Neural progenitor cell (in vitro differentiated cells): ENCODE measurements at regions not wholly inside any gene's neighbourhood (a gene's known extent, or its start where the extent isn't known, plus 50 kb on each side); places are given as distances from the start of the nearest gene placed in this dataset.

Source experiments
- DNase-seq: peaks from one replicate; pipeline ENCODE4 v3.0.0-alpha.2; 2016; ENCODE audit warnings: low spot score
- H2AFZ ChIP-seq: fragments of 200-600 bp; sonication (generic); replicated peaks from 2 replicates; pipeline ENCODE4 v1.6.1; 2016; ENCODE audit warnings: antibody characterized with exemption
- H3F3A ChIP-seq: fragments of 200-600 bp; sonication (generic); 2 replicates; pipeline ENCODE4 v1.6.1; 2016; ENCODE audit warnings: antibody characterized with exemption, low read depth
- H3K27ac ChIP-seq: fragments of 200-600 bp; sonication (generic); 2 replicates; pipeline ENCODE4 v1.5.1; 2016; ENCODE audit warnings: mild to moderate bottlenecking
- H3K27me3 ChIP-seq: fragments of 200-600 bp; sonication (generic); 2 replicates; pipeline ENCODE4 v1.6.1; 2016; ENCODE audit warnings: mild to moderate bottlenecking, moderate library complexity
- H3K36me3 ChIP-seq: fragments of 200-600 bp; sonication (generic); 2 replicates; pipeline ENCODE4 v1.5.1; 2016
- H3K4me1 ChIP-seq: fragments of 200-600 bp; sonication (generic); 2 replicates; pipeline ENCODE4 v1.6.1; 2016; ENCODE audit warnings: mixed run types
- H3K4me2 ChIP-seq: fragments of 200-600 bp; sonication (generic); 2 replicates; pipeline ENCODE4 v1.6.1; 2016
- H3K4me3 ChIP-seq: fragments of 200-600 bp; sonication (generic); 2 replicates; pipeline ENCODE4 v1.5.1; 2016
- H3K79me2 ChIP-seq: fragments of 200-600 bp; sonication (generic); 2 replicates; pipeline ENCODE4 v1.6.1; 2016; ENCODE audit warnings: low read depth
- H3K9ac ChIP-seq: fragments of 200-600 bp; sonication (generic); 2 replicates; pipeline ENCODE4 v1.6.1; 2016
- H3K9me3 ChIP-seq: fragments of 200-600 bp; sonication (generic); 2 replicates; pipeline ENCODE4 v1.5.1; 2016; ENCODE audit warnings: low read depth
- H4K20me1 ChIP-seq: fragments of 200-600 bp; sonication (generic); 2 replicates; pipeline ENCODE4 v1.6.1; 2016; ENCODE audit warnings: low read depth
- H3K27ac Mint-ChIP-seq: 3 replicates; pipeline ENCODE4 v1.8.0; 2021; ENCODE audit warnings: mixed read lengths
- H3K27me3 Mint-ChIP-seq: 2 replicates; pipeline ENCODE4 v1.8.0; 2022; ENCODE audit warnings: low read depth, mild to moderate bottlenecking, inconsistent platforms, moderate library complexity, mixed read lengths; ENCODE audit not compliant: insufficient read depth
- H3K36me3 Mint-ChIP-seq: 3 replicates; pipeline ENCODE4 v1.8.0; 2021; ENCODE audit warnings: mixed read lengths
- H3K4me1 Mint-ChIP-seq: 3 replicates; pipeline ENCODE4 v1.8.0; 2021; ENCODE audit warnings: mixed read lengths
- H3K4me3 Mint-ChIP-seq: 3 replicates; pipeline ENCODE4 v1.8.0; 2021; ENCODE audit warnings: mild to moderate bottlenecking, moderate library complexity, mixed read lengths
- H3K9me3 Mint-ChIP-seq: 3 replicates; pipeline ENCODE4 v1.8.0; 2020; ENCODE audit warnings: mixed read lengths
- EZH2 ChIP-seq: fragments of 200-600 bp; sonication (generic); IDR thresholded peaks from 2 replicates; pipeline ENCODE4 v1.6.1; 2017; ENCODE audit warnings: antibody characterized with exemption, mild to moderate bottlenecking, moderate library complexity
- EZH2phosphoT487 ChIP-seq: fragments of 200-600 bp; sonication (generic); IDR thresholded peaks from 2 replicates; pipeline ENCODE4 v1.6.1; 2017; ENCODE audit warnings: antibody characterized with exemption
- TF ChIP-seq, protein P1 (sequence below): fragments of 200-600 bp; sonication (generic); IDR thresholded peaks from 2 replicates; pipeline ENCODE4 v1.5.1; 2017; ENCODE audit warnings: antibody characterized with exemption, mild to moderate bottlenecking

GRCh38 chr5:3198074-3198449 lies 397.6 kb upstream of the IRX1 start:
- H3K27ac Mint-ChIP-seq: peak overlapping the region; percentile 57
- peaks cover 43% of the 10 kb centered on the region for H3K27me3 ChIP-seq
- H3K36me3 ChIP-seq: no peaks in the 10 kb centered on the region
- H3K27me3 Mint-ChIP-seq: peaks cover 23% of the 10 kb centered on the region
- H3K4me1 ChIP-seq: peaks cover 43% of the 10 kb centered on the region
- H3K9me3 Mint-ChIP-seq: peaks cover 3% of the 10 kb centered on the region
- TF ChIP-seq, protein P1, sequence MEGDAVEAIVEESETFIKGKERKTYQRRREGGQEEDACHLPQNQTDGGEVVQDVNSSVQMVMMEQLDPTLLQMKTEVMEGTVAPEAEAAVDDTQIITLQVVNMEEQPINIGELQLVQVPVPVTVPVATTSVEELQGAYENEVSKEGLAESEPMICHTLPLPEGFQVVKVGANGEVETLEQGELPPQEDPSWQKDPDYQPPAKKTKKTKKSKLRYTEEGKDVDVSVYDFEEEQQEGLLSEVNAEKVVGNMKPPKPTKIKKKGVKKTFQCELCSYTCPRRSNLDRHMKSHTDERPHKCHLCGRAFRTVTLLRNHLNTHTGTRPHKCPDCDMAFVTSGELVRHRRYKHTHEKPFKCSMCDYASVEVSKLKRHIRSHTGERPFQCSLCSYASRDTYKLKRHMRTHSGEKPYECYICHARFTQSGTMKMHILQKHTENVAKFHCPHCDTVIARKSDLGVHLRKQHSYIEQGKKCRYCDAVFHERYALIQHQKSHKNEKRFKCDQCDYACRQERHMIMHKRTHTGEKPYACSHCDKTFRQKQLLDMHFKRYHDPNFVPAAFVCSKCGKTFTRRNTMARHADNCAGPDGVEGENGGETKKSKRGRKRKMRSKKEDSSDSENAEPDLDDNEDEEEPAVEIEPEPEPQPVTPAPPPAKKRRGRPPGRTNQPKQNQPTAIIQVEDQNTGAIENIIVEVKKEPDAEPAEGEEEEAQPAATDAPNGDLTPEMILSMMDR: no peak
- TF ChIP-seq EZH2 (no peak), EZH2phosphoT487 (no peak)
- H3K9me3 ChIP-seq: no peaks in the 10 kb centered on the region
- H3K4me1 Mint-ChIP-seq: peaks cover 69% of the 10 kb centered on the region
- peaks cover 2% of the 10 kb centered on the region for H3K36me3 Mint-ChIP-seq
- no peak overlapping the region for H3K9ac ChIP-seq
- H3K4me3 ChIP-seq: peak overlapping the region; percentile 43
- peaks cover 27% of the 10 kb centered on the region for H3F3A ChIP-seq
- DNase-seq: no peak
- H2AFZ ChIP-seq: no peak overlapping the region
- H3K4me3 Mint-ChIP-seq: peak overlapping the region; percentile 79
- H3K79me2 ChIP-seq: no peaks in the 10 kb centered on the region
- H4K20me1 ChIP-seq: peaks cover 19% of the 10 kb centered on the region
- peak overlapping the region; percentile 75 for H3K4me2 ChIP-seq
- H3K27ac ChIP-seq: no peak overlapping the region

DNA sequence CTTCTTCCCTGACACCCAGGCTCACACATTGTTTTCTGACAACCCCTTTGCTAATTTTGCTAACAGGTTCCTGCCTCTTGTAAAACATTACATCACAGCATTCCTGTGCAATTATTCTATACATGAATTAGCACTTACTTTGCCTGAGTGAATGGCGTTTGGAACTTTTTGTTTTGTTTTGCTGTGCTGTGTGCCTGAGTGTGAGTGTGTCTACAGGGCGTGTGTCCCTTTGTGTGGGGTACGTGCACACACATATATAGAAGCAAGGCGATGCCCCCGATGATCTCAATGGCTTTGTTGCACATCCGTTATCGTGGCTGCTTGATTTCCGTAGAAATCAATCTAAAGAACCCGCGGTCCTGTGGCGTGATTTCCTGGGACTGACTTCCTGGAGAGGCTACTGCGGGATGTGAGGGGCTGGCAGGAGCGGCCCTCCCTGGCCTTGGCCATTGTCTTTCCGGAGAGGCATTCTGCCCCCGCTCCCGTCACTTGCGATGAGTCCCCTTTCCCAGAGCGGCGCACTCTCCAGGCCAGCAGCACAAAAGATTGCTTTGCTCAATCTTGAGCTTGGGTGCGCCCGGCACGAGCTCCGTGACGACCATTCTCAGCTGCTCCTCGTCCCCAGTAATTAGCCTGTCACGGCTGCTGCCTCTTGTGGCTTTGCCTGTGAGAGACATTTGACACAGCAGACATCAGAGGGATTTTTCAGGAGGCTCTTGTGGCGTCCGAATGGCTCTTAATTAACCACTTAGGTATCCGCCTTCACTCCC lies 398.1 kb upstream of the IRX1 start:
- peaks cover 27% of the 10 kb centered on the region for H3F3A ChIP-seq
- no peaks in the 10 kb centered on the region for H3K36me3 Mint-ChIP-seq
- H3K27me3 ChIP-seq: peaks cover 43% of the 10 kb centered on the region
- peak overlapping the region; percentile 57 for H3K27ac Mint-ChIP-seq
- peaks cover 46% of the 10 kb centered on the region for H3K4me1 ChIP-seq
- H4K20me1 ChIP-seq: peaks cover 19% of the 10 kb centered on the region
- TF ChIP-seq EZH2phosphoT487 (no peak), EZH2 (peak; percentile 42)
- TF ChIP-seq, protein P1: peak; percentile 28
- H3K9me3 Mint-ChIP-seq: no peaks in the 10 kb centered on the region
- H3K4me2 ChIP-seq: peak overlapping the region; percentile 75
- H2AFZ ChIP-seq: no peak overlapping the region
- no peaks in the 10 kb centered on the region for H3K36me3 ChIP-seq
- H3K27ac ChIP-seq: no peak overlapping the region
- H3K4me1 Mint-ChIP-seq: peaks cover 75% of the 10 kb centered on the region
- H3K9me3 ChIP-seq: no peaks in the 10 kb centered on the region
- peak overlapping the region; percentile 79 for H3K4me3 Mint-ChIP-seq
- H3K79me2 ChIP-seq: no peaks in the 10 kb centered on the region
- peak overlapping the region; percentile 43 for H3K4me3 ChIP-seq
- no peak overlapping the region for H3K9ac ChIP-seq
- peak; percentile 84 for DNase-seq
- H3K27me3 Mint-ChIP-seq: peaks cover 23% of the 10 kb centered on the region

- Histone ChIP-seq H3K27ac (no peak overlapping the region), H2AFZ (no peak overlapping the region), H3K36me3 (no peaks in the 10 kb centered on the region), H3K9ac (no peak overlapping the region), H3K4me2 (no peak overlapping the region), H3K9me3 (no peaks in the 10 kb centered on the region), H3K79me2 (no peaks in the 10 kb centered on the region), H3K4me1 (peaks cover 46% of the 10 kb centered on the region), H4K20me1 (peaks cover 19% of the 10 kb centered on the region), H3F3A (peaks cover 27% of the 10 kb centered on the region), H3K27me3 (peaks cover 43% of the 10 kb centered on the region), H3K4me3 (no peak overlapping the region)
- Mint-ChIP-seq H3K27ac (no peak overlapping the region), H3K36me3 (no peaks in the 10 kb centered on the region), H3K9me3 (no peaks in the 10 kb centered on the region), H3K27me3 (peaks cover 17% of the 10 kb centered on the region), H3K4me1 (peaks cover 85% of the 10 kb centered on the region), H3K4me3 (no peak overlapping the region)
- no peak for TF ChIP-seq EZH2
- TF ChIP-seq, protein P1: peak; percentile 53
- peak; percentile 66 for DNase-seq
Observed at GRCh38 chr5:3195994-3196393, 399.6 kb upstream of the IRX1 start.
